H9 (cell line): ENCODE measurements at regions not wholly inside any gene's neighbourhood (a gene's known extent, or its start where the extent isn't known, plus 50 kb on each side); places are given as distances from the start of the nearest gene placed in this dataset.

Experiments used
- DNase-seq: peaks from one replicate; pipeline ENCODE4 v3.0.0-alpha.2; 2017
- H2AFZ ChIP-seq: one replicate; pipeline ENCODE4 v1.6.1; 2013; ENCODE audit warnings: mild to moderate bottlenecking, low read length, control low read depth, moderate library complexity
- H2AK5ac ChIP-seq: 2 replicates; pipeline ENCODE4 v1.6.1; 2013; ENCODE audit warnings: low read length, control low read depth, mixed read lengths; ENCODE audit not compliant: insufficient read length
- H2BK120ac ChIP-seq: one replicate; pipeline ENCODE4 v1.6.1; 2013; ENCODE audit warnings: low read depth, mild to moderate bottlenecking, low read length, control low read depth, inconsistent platforms; ENCODE audit not compliant: poor library complexity, severe bottlenecking
- H2BK12ac ChIP-seq: 2 replicates; pipeline ENCODE4 v1.6.1; 2013; ENCODE audit warnings: low read length, control low read depth, mixed read lengths, low read depth; ENCODE audit not compliant: insufficient read length
- H2BK15ac ChIP-seq: 2 replicates; pipeline ENCODE4 v1.6.1; 2013; ENCODE audit warnings: low read depth, low read length, control low read depth
- H2BK20ac ChIP-seq: one replicate; pipeline ENCODE4 v1.6.1; 2013; ENCODE audit warnings: low read depth, mild to moderate bottlenecking, low read length, control low read depth, inconsistent platforms; ENCODE audit not compliant: poor library complexity, severe bottlenecking
- H2BK5ac ChIP-seq: 2 replicates; pipeline ENCODE4 v1.6.1; 2013; ENCODE audit warnings: low read length, control low read depth, mixed read lengths; ENCODE audit not compliant: insufficient read length
- H3K14ac ChIP-seq: 2 replicates; pipeline ENCODE4 v1.6.1; 2013; ENCODE audit warnings: low read length, control low read depth; ENCODE audit not compliant: insufficient read depth
- H3K18ac ChIP-seq: 2 replicates; pipeline ENCODE4 v1.6.1; 2013; ENCODE audit warnings: low read depth, mild to moderate bottlenecking, mixed read lengths, low read length, control low read depth; ENCODE audit not compliant: insufficient read length
- H3K23ac ChIP-seq: 2 replicates; pipeline ENCODE4 v1.6.1; 2013; ENCODE audit warnings: low read length, control low read depth, mixed read lengths, low read depth; ENCODE audit not compliant: insufficient read length
- H3K23me2 ChIP-seq: 2 replicates; pipeline ENCODE4 v1.6.1; 2013; ENCODE audit warnings: low read depth, mild to moderate bottlenecking, mixed read lengths, low read length, control low read depth; ENCODE audit not compliant: insufficient read length, poor library complexity, severe bottlenecking
- H3K27ac ChIP-seq: 2 replicates; pipeline ENCODE4 v1.5.1; 2013; ENCODE audit warnings: low read length, control low read depth, mixed read lengths, low read depth; ENCODE audit not compliant: insufficient read length
- H3K27me3 ChIP-seq: 2 replicates; pipeline ENCODE4 v1.6.1; 2013; ENCODE audit warnings: low read length, control low read depth, inconsistent platforms; ENCODE audit not compliant: insufficient read depth
- H3K4ac ChIP-seq: 2 replicates; pipeline ENCODE4 v1.6.1; 2013; ENCODE audit warnings: low read depth, mild to moderate bottlenecking, control low read depth, inconsistent platforms, low read length, moderate library complexity
- H3K4me1 ChIP-seq: 2 replicates; pipeline ENCODE4 v1.6.1; 2013; ENCODE audit warnings: low read length, control low read depth, inconsistent platforms; ENCODE audit not compliant: insufficient read depth
- H3K4me2 ChIP-seq: 2 replicates; pipeline ENCODE4 v1.6.1; 2013; ENCODE audit warnings: low read length, control low read depth, mixed read lengths; ENCODE audit not compliant: insufficient read length, insufficient read depth
- H3K56ac ChIP-seq: 2 replicates; pipeline ENCODE4 v1.6.1; 2013; ENCODE audit warnings: low read depth, mild to moderate bottlenecking, mixed read lengths, low read length, control low read depth; ENCODE audit not compliant: insufficient read length
- H3K79me1 ChIP-seq: 2 replicates; pipeline ENCODE4 v1.6.1; 2013; ENCODE audit warnings: low read depth, mild to moderate bottlenecking, moderate library complexity, low read length, control low read depth, inconsistent platforms; ENCODE audit not compliant: insufficient read depth, poor library complexity, severe bottlenecking
- H3K79me2 ChIP-seq: 2 replicates; pipeline ENCODE4 v1.6.1; 2013; ENCODE audit warnings: low read length, control low read depth, inconsistent platforms; ENCODE audit not compliant: insufficient read depth
- H3K9ac ChIP-seq: 2 replicates; pipeline ENCODE4 v1.6.1; 2013; ENCODE audit warnings: low read length, control low read depth, mixed read lengths; ENCODE audit not compliant: insufficient read length; ENCODE audit errors: extremely low read depth
- H3K9me3 ChIP-seq: one replicate; pipeline ENCODE4 v1.6.1; 2013; ENCODE audit warnings: low read depth, low read length, inconsistent platforms; ENCODE audit not compliant: control insufficient read depth
- H3T11ph ChIP-seq: one replicate; pipeline ENCODE4 v1.6.1; 2013; ENCODE audit warnings: mild to moderate bottlenecking, low read length, control low read depth, inconsistent platforms
- H4K20me1 ChIP-seq: one replicate; pipeline ENCODE4 v1.6.1; 2013; ENCODE audit not compliant: control insufficient read depth, insufficient read length, insufficient read depth
- H4K5ac ChIP-seq: 2 replicates; pipeline ENCODE4 v1.6.1; 2013; ENCODE audit warnings: low read depth, mild to moderate bottlenecking, mixed read lengths, low read length, control low read depth; ENCODE audit not compliant: insufficient read length
- H4K8ac ChIP-seq: replicated peaks from 2 replicates; pipeline ENCODE4 v1.6.1; 2013; ENCODE audit warnings: low read length, control low read depth, mixed read lengths, low read depth; ENCODE audit not compliant: insufficient read length
- H4K91ac ChIP-seq: 2 replicates; pipeline ENCODE4 v1.6.1; 2013; ENCODE audit warnings: low read depth, mild to moderate bottlenecking, moderate library complexity, mixed read lengths, low read length, control low read depth; ENCODE audit not compliant: insufficient read length
- H3K27ac Mint-ChIP-seq, 3 experiments: 2 replicates in 2 of 3; 3 replicates in 1 of 3; pipeline ENCODE4 v1.8.0; 2020 to 2021; ENCODE audit warnings: mixed read lengths in 3 of 3, mild to moderate bottlenecking in 1 of 3, moderate library complexity in 1 of 3
- H3K27me3 Mint-ChIP-seq: 2 replicates; pipeline ENCODE4 v1.8.0; 2021; ENCODE audit warnings: low read depth, mild to moderate bottlenecking, moderate library complexity, mixed read lengths
- H3K36me3 Mint-ChIP-seq, 3 experiments: 2 replicates in 2 of 3; 3 replicates in 1 of 3; pipeline ENCODE4 v1.8.0; 2020 to 2021; ENCODE audit warnings: low read depth in 3 of 3, mixed read lengths in 3 of 3; ENCODE audit not compliant: insufficient read depth in 1 of 3
- H3K4me1 Mint-ChIP-seq, 2 experiments: 2 replicates each; pipeline ENCODE4 v1.8.0; 2020; ENCODE audit warnings: mixed read lengths in 2 of 2
- H3K4me3 Mint-ChIP-seq, 2 experiments: 2 replicates in 1 of 2; 3 replicates in 1 of 2; pipeline ENCODE4 v1.8.0; 2020 to 2021; ENCODE audit warnings: mild to moderate bottlenecking in 2 of 2, mixed read lengths in 2 of 2, moderate library complexity in 1 of 2
- H3K9me3 Mint-ChIP-seq, 2 experiments: 2 replicates in 1 of 2; 3 replicates in 1 of 2; pipeline ENCODE4 v1.8.0; 2020; ENCODE audit warnings: mild to moderate bottlenecking in 2 of 2, mixed read lengths in 2 of 2, moderate library complexity in 1 of 2
- CTCF ChIP-seq: fragments of 200-600 bp; sonication (generic); conservative IDR thresholded peaks from 3 replicates; pipeline ENCODE4 v1.8.0; 2021; ENCODE audit warnings: antibody characterized with exemption, mild to moderate bottlenecking
- WGBS: extraction: QIAGEN DNeasy Blood & Tissue Kit; methylation state at CpG from one replicate; pipeline ENCODE4 v1.1.7; 2013; ENCODE audit warnings: missing lambda C conversion rate, low lambda C conversion rate, mixed read lengths; ENCODE audit not compliant: insufficient read length; ENCODE audit errors: extremely low coverage; 5-methylcytosine and 5-hydroxymethylcytosine counted together

- no CpG with 5 or more reads among the region's 3 CpGs for WGBS
- TF ChIP-seq CTCF: no peak
- Histone ChIP-seq H2BK15ac (no peak overlapping the region), H4K20me1 (no peaks in the 10 kb centered on the region), H3K79me1 (no peaks in the 10 kb centered on the region), H4K91ac (no peak overlapping the region), H3K9ac (no peak overlapping the region), H3K18ac (no peak overlapping the region), H2BK5ac (no peak overlapping the region), H3K4ac (no peak overlapping the region), H4K5ac (no peak overlapping the region), H2AFZ (no peak overlapping the region), H2AK5ac (no peak overlapping the region), H3K14ac (no peak overlapping the region), H3K79me2 (no peaks in the 10 kb centered on the region), H3K27ac (no peak overlapping the region), H2BK20ac (no peak overlapping the region), H4K8ac (no peak overlapping the region), H3K9me3 (no peaks in the 10 kb centered on the region), H3K4me2 (no peak overlapping the region), H3K27me3 (no peaks in the 10 kb centered on the region), H2BK120ac (no peak overlapping the region), H3K23ac (no peak overlapping the region), H3K23me2 (no peaks in the 10 kb centered on the region), H3T11ph (no peak overlapping the region), H3K56ac (no peak overlapping the region), H3K4me1 (no peaks in the 10 kb centered on the region), H2BK12ac (no peak overlapping the region)
- Mint-ChIP-seq H3K27me3 (peaks cover 3% of the 10 kb centered on the region; the same call in 1 of the 2 replicates), H3K27ac (no peak overlapping the region), H3K4me1 (no peaks in the 10 kb centered on the region), H3K4me3 (no peak overlapping the region), H3K9me3 (peaks cover 0 to 3% of the 10 kb centered on the region in 2 experiments; a peak in 1 of 5 replicates), H3K36me3 (no peaks in the 10 kb centered on the region)
- DNase-seq: no peak
Measured at GRCh38 chr4:81314897-81315470, 100.0 kb upstream of the PRKG2 start.
